ENCODE measurements at regions not wholly inside any gene's neighbourhood (a gene's known extent, or its start where the extent isn't known, plus 50 kb on each side); places are given as distances from the start of the nearest gene placed in this dataset.
"Not testable (repeated sequence)": the region's sequence is repeated elsewhere in the genome, so short reads cannot be mapped to it uniquely, and the experiment has no call there.

DNA sequence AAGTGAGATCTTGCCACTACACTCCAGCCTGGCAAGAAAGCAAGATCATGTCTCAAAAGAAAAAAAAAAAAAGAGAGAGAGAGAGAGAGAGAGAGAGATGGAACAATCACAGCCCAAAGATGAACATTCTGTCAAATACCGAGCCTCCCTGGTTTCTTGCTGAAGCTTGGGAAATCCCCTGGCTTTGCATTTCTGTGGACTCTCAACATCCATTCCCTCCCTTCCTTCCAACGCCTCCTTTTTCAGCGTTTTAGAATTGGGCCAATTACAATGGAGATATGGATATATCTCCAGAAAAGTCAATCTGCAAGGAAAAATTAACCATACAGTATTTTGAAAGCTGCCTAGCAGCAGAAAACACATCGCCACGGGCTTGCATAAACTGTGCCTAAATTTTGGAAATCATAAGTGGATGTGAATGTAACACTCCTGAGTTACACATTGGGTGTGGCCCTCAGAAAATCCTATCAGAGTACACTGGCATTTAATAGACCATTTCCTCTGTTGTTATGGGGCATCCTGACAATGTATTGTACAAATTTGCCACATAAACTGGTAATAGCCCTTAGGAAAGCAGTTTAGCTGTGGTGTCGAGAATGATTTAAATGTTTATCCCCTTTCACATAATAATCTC, 67.2 kb upstream of the PHLPP1 start:
- DNase-seq (ENCODE audit: low spot score in 2 of 2): no peak
- no peaks in the 10 kb centered on the region for H3K27me3 ChIP-seq
- peaks cover 0 to 11% (median 0%) of the 10 kb centered on the region in 4 donors for H3K9me3 ChIP-seq
- H3K36me3 ChIP-seq: no peaks in the 10 kb centered on the region
- TF ChIP-seq EP300 (IDR thresholded peaks at IDR 0.05) (no peak), POLR2A (IDR thresholded peaks at IDR 0.05) (no peak)
- TF ChIP-seq, protein P1, sequence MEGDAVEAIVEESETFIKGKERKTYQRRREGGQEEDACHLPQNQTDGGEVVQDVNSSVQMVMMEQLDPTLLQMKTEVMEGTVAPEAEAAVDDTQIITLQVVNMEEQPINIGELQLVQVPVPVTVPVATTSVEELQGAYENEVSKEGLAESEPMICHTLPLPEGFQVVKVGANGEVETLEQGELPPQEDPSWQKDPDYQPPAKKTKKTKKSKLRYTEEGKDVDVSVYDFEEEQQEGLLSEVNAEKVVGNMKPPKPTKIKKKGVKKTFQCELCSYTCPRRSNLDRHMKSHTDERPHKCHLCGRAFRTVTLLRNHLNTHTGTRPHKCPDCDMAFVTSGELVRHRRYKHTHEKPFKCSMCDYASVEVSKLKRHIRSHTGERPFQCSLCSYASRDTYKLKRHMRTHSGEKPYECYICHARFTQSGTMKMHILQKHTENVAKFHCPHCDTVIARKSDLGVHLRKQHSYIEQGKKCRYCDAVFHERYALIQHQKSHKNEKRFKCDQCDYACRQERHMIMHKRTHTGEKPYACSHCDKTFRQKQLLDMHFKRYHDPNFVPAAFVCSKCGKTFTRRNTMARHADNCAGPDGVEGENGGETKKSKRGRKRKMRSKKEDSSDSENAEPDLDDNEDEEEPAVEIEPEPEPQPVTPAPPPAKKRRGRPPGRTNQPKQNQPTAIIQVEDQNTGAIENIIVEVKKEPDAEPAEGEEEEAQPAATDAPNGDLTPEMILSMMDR (IDR thresholded peaks at IDR 0.05): no peak
- H3K4me3 ChIP-seq: no peak overlapping the region
- H3K27ac ChIP-seq: no peak overlapping the region
- no peaks in the 10 kb centered on the region for H3K4me1 ChIP-seq
- 67 to 74% methylated on average over 6 of the region's 6 CpGs for WGBS, 2 donors

- TF ChIP-seq POLR2A (IDR thresholded peaks at IDR 0.05): no peak
- TF ChIP-seq, protein P1 (IDR thresholded peaks at IDR 0.05): no peak
- TF ChIP-seq EP300 (IDR thresholded peaks at IDR 0.05): no peak
- H3K27ac ChIP-seq: no peak overlapping the region
- no peaks in the 10 kb centered on the region for H3K27me3 ChIP-seq
- DNase-seq (ENCODE audit: low spot score in 2 of 2): no peak
- H3K9me3 ChIP-seq: no peaks in the 10 kb centered on the region
- H3K4me1 ChIP-seq: no peaks in the 10 kb centered on the region
- no peaks in the 10 kb centered on the region for H3K36me3 ChIP-seq
- 65 to 68% methylated on average over 7 of the region's 7 CpGs for WGBS, 2 donors
- H3K4me3 ChIP-seq: no peak overlapping the region
Observed at GRCh38 chr18:62651276-62652056, 63.9 kb upstream of the PHLPP1 start.

DNA sequence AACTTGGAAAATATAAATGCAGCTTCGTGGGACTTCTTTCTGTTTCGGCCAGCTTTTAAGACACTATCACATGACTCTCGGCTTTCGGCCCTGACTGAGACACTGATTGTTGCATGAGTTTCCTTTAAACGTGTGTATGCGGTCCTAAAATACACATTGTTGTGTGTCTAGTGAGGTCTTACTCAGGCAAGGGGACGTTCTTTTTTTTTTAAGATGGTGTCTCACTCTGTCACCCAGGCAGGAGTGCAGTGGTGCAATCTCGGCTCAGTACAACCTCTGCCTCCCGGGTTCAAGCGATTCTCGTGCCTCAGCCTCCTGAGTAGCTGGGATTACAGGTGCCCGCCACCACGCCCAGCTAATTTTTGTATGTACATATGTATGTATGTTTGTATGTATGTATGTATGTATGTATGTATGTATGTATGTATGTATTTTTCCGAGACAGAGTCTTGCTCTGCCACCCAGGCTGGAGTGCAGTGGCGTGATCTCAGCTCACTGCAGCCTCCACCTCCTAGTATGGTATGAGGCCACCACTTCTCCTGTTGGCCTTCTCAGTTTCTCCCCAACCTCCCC, 63.2 kb upstream of the PHLPP1 start:
- H3K27me3 ChIP-seq; DNase-seq (ENCODE audit: low spot score in 2 of 2); H3K4me3 ChIP-seq; H3K4me1 ChIP-seq; H3K9me3 ChIP-seq; H3K27ac ChIP-seq; H3K36me3 ChIP-seq: not testable (repeated sequence)
- 74% methylated on average over 15 of the region's 15 CpGs for WGBS, 2 donors

DNA sequence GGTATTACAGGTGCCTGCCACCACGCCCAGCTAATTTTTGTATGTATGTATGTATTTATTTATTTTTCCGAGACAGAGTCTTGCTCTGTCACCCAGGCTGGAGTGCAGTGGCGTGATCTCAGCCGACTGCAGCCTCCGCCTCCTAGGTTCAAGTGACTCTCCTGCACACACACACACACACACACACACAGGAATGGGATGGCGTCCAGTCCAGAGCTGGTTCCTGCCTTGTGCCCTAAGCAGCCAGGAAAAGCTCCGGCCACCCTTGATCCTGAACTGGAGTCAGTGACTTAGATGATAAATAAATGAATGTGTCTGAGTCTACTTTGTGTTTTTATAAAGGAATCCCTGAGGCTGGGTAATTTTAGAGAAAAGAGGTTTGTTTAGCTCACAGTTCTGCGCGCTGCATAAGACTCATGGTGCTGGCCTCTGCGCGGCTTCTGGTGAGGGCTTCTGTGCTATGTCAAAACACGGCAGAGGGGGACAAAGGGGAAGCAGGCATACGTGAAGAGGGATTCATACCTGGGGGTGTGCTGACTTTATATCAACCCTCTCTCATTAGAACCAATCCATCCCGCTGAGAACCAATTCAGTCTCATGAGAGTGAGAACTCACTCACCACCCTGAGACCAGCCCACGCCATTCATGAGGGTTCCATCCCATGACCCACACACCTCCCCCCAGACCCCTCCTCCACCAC, 59.7 kb upstream of the PHLPP1 start:
- 67 to 75% methylated on average over 15 of the region's 15 CpGs for WGBS, 2 donors
- DNase-seq (ENCODE audit: low spot score in 2 of 2): no peak

GRCh38 chr18:62658028-62658427, 57.3 kb upstream of the PHLPP1 start:
- TF ChIP-seq EP300 (IDR thresholded peaks at IDR 0.05) (no peak), POLR2A (IDR thresholded peaks at IDR 0.05) (no peak)
- TF ChIP-seq, protein P1 (IDR thresholded peaks at IDR 0.05): no peak
- no peak overlapping the region for H3K4me3 ChIP-seq
- no peaks in the 10 kb centered on the region for H3K27me3 ChIP-seq
- H3K4me1 ChIP-seq: no peaks in the 10 kb centered on the region
- H3K36me3 ChIP-seq: no peaks in the 10 kb centered on the region
- 54 to 97% methylated on average over 1 of the region's 1 CpG for WGBS, 2 donors
- H3K27ac ChIP-seq: no peak overlapping the region
- no peak for DNase-seq (ENCODE audit: low spot score in 2 of 2)
- no peaks in the 10 kb centered on the region for H3K9me3 ChIP-seq

More for the DNA sequence above, 59.7 kb upstream of the PHLPP1 start:
- no peaks in the 10 kb centered on the region for H3K27me3 ChIP-seq
- TF ChIP-seq EP300 (IDR thresholded peaks at IDR 0.05) (no peak), POLR2A (IDR thresholded peaks at IDR 0.05) (no peak)
- TF ChIP-seq, protein P1 (IDR thresholded peaks at IDR 0.05): no peak
- no peaks in the 10 kb centered on the region for H3K9me3 ChIP-seq
- H3K36me3 ChIP-seq: no peaks in the 10 kb centered on the region
- no peak overlapping the region for H3K27ac ChIP-seq
- H3K4me3 ChIP-seq: no peak overlapping the region
- H3K4me1 ChIP-seq: no peaks in the 10 kb centered on the region

All from tibial nerve (tissue), 4 donors.